Naive thymus-derived CD4-positive, alpha-beta T cell (primary cell): ENCODE measurements at regions not wholly inside any gene's neighbourhood (a gene's known extent, or its start where the extent isn't known, plus 50 kb on each side); places are given as distances from the start of the nearest gene placed in this dataset.

Source experiments
- ATAC-seq: fragments of 150-1000 bp; cut with Tn5 transposase; 2 replicates; pipeline ENCODE4 v1.10.0; 2021; ENCODE audit warnings: mild to moderate bottlenecking, moderate library complexity
- CTCF ChIA-PET: fragments of 350-600 bp; sonication (Branson Sonifier 250); formaldehyde crosslinking; loops from one replicate; lab custom pipeline; 2021; ENCODE audit warnings: antibody characterized with exemption; lab: Charles Lee
- POLR2A ChIA-PET: fragments of 350-600 bp; sonication (Branson Sonifier 250); formaldehyde crosslinking; loops from one replicate; lab custom pipeline; 2021; ENCODE audit warnings: antibody characterized with exemption, inconsistent platforms; lab: Charles Lee
- DNase-seq, 9 donors: peaks; one replicate each; pipeline versions ENCODE4 v3.0.0 to v3.0.0-alpha.2; 2020 to 2022; ENCODE audit warnings: mixed read lengths in 1 of 9
- H3K27ac ChIP-seq: one replicate; pipeline ENCODE4 v1.7.0; 2013; ENCODE audit warnings: mild to moderate bottlenecking, low read depth, low read length, moderate library complexity
- H3K27me3 ChIP-seq, 2 donors: one replicate each; pipeline ENCODE4 v1.7.0; 2013; ENCODE audit warnings: low read length in 2 of 2, mild to moderate bottlenecking in 2 of 2, moderate library complexity in 2 of 2; ENCODE audit not compliant: control insufficient read depth in 2 of 2, insufficient read depth in 2 of 2
- H3K36me3 ChIP-seq, 3 experiments: 1 replicate in 2 of 3; 2 replicates in 1 of 3; pipeline ENCODE4 v1.7.0; 2013; ENCODE audit warnings: low read length in 3 of 3, mild to moderate bottlenecking in 3 of 3, moderate library complexity in 1 of 3; ENCODE audit not compliant: insufficient read depth in 3 of 3, control insufficient read depth in 2 of 3
- H3K4me1 ChIP-seq, 2 donors: one replicate each; pipeline ENCODE4 v1.7.0; 2013; ENCODE audit warnings: low read length in 2 of 2, mild to moderate bottlenecking in 2 of 2, moderate library complexity in 1 of 2; ENCODE audit not compliant: control insufficient read depth in 2 of 2, insufficient read depth in 2 of 2
- H3K4me3 ChIP-seq: 2 replicates; pipeline ENCODE4 v1.7.0; 2013; ENCODE audit warnings: mild to moderate bottlenecking, low read length
- H3K9me3 ChIP-seq, 3 experiments: 1 replicate in 2 of 3; 2 replicates in 1 of 3; pipeline ENCODE4 v1.7.0; 2013; ENCODE audit warnings: low read length in 3 of 3; ENCODE audit not compliant: control insufficient read depth in 2 of 3
- H3K27ac Mint-ChIP-seq, 9 donors: one replicate each; pipeline ENCODE4 v1.8.0; 2020 to 2022; ENCODE audit warnings: mixed read lengths in 9 of 9, mild to moderate bottlenecking in 8 of 9, moderate library complexity in 5 of 9, inconsistent platforms in 2 of 9
- H3K27me3 Mint-ChIP-seq, 5 donors: one replicate each; pipeline ENCODE4 v1.8.0; 2021 to 2022; ENCODE audit warnings: mixed read lengths in 5 of 5, mild to moderate bottlenecking in 1 of 5
- H3K36me3 Mint-ChIP-seq, 5 donors: one replicate each; pipeline ENCODE4 v1.8.0; 2020 to 2022; ENCODE audit warnings: mixed read lengths in 5 of 5, mild to moderate bottlenecking in 3 of 5, inconsistent platforms in 1 of 5
- H3K4me1 Mint-ChIP-seq, 7 donors: one replicate each; pipeline ENCODE4 v1.8.0; 2020 to 2022; ENCODE audit warnings: mixed read lengths in 7 of 7, mild to moderate bottlenecking in 3 of 7, inconsistent platforms in 1 of 7
- H3K4me3 Mint-ChIP-seq, 10 donors: one replicate each; pipeline ENCODE4 v1.8.0; 2020 to 2022; ENCODE audit warnings: mild to moderate bottlenecking in 10 of 10, mixed read lengths in 10 of 10, moderate library complexity in 6 of 10, inconsistent platforms in 2 of 10
- H3K9me3 Mint-ChIP-seq, 11 donors: one replicate each; pipeline ENCODE4 v1.8.0; 2020 to 2022; ENCODE audit warnings: mixed read lengths in 11 of 11, mild to moderate bottlenecking in 4 of 11, inconsistent platforms in 1 of 11, moderate library complexity in 1 of 11
- intact Hi-C, 2 donors: fragments of 100-400 bp; cut with micrococcal nuclease; formaldehyde crosslinking; loops; one replicate each; pipeline ENCODE4 v1.15.1; 2023

GRCh38 chr12:24034160-24034559 lies 84.7 kb upstream of the SOX5 start:
- no peak overlapping the region for H3K27ac Mint-ChIP-seq
- ChIA-PET POLR2A (no interaction called here), CTCF (no interaction called here)
- H3K36me3 ChIP-seq: no peaks in the 10 kb centered on the region
- intact Hi-C loops: no loop called here
- peaks cover 0 to 3% (median 0%) of the 10 kb centered on the region in 11 donors for H3K9me3 Mint-ChIP-seq
- H3K27me3 ChIP-seq: no peaks in the 10 kb centered on the region
- H3K36me3 Mint-ChIP-seq: no peaks in the 10 kb centered on the region
- no peak overlapping the region for H3K4me3 Mint-ChIP-seq
- H3K27ac ChIP-seq: no peak overlapping the region
- DNase-seq (no peak), ATAC-seq (no peak)
- H3K4me1 Mint-ChIP-seq: no peaks in the 10 kb centered on the region
- H3K27me3 Mint-ChIP-seq: no peaks in the 10 kb centered on the region
- H3K4me3 ChIP-seq: no peak overlapping the region
- no peaks in the 10 kb centered on the region for H3K4me1 ChIP-seq
- H3K9me3 ChIP-seq: no peaks in the 10 kb centered on the region

GRCh38 chr12:24027352-24027751 lies 77.9 kb upstream of the SOX5 start:
- no peak overlapping the region for H3K27ac Mint-ChIP-seq
- CTCF ChIA-PET: no interaction called here
- no peaks in the 10 kb centered on the region for H3K4me1 Mint-ChIP-seq
- H3K4me3 Mint-ChIP-seq: no peak overlapping the region
- H3K9me3 Mint-ChIP-seq: peaks cover 0 to 6% (median 0%) of the 10 kb centered on the region in 11 donors
- POLR2A ChIA-PET: no interaction called here
- no peak for DNase-seq
- Histone ChIP-seq H3K4me3 (no peak overlapping the region), H3K9me3 (no peaks in the 10 kb centered on the region), H3K27me3 (no peaks in the 10 kb centered on the region), H3K4me1 (no peaks in the 10 kb centered on the region), H3K36me3 (no peaks in the 10 kb centered on the region), H3K27ac (no peak overlapping the region)
- ATAC-seq: no peak
- no peaks in the 10 kb centered on the region for H3K36me3 Mint-ChIP-seq
- intact Hi-C loops: no loop called here
- H3K27me3 Mint-ChIP-seq: no peaks in the 10 kb centered on the region

GRCh38 chr12:24025153-24025798 lies 75.8 kb upstream of the SOX5 start:
- ChIA-PET POLR2A (no interaction called here), CTCF (no interaction called here)
- ATAC-seq (no peak), DNase-seq (no peak)
- no peak overlapping the region for H3K27ac Mint-ChIP-seq
- no peaks in the 10 kb centered on the region for H3K4me1 Mint-ChIP-seq
- Histone ChIP-seq H3K4me1 (no peaks in the 10 kb centered on the region), H3K9me3 (no peaks in the 10 kb centered on the region), H3K27me3 (no peaks in the 10 kb centered on the region), H3K36me3 (no peaks in the 10 kb centered on the region), H3K27ac (no peak overlapping the region), H3K4me3 (no peak overlapping the region)
- intact Hi-C loops: no loop called here
- H3K9me3 Mint-ChIP-seq: peaks cover 0 to 7% (median 0%) of the 10 kb centered on the region in 11 donors
- no peaks in the 10 kb centered on the region for H3K36me3 Mint-ChIP-seq
- H3K27me3 Mint-ChIP-seq: no peaks in the 10 kb centered on the region
- no peak overlapping the region for H3K4me3 Mint-ChIP-seq

- Histone ChIP-seq H3K36me3 (no peaks in the 10 kb centered on the region), H3K27ac (no peak overlapping the region), H3K4me3 (no peak overlapping the region), H3K9me3 (no peaks in the 10 kb centered on the region), H3K27me3 (no peaks in the 10 kb centered on the region), H3K4me1 (no peaks in the 10 kb centered on the region)
- no peaks in the 10 kb centered on the region for H3K27me3 Mint-ChIP-seq
- no peaks in the 10 kb centered on the region for H3K4me1 Mint-ChIP-seq
- intact Hi-C loops: no loop called here
- no peak for ATAC-seq
- CTCF ChIA-PET: no interaction called here
- peaks cover 0 to 6% (median 0%) of the 10 kb centered on the region in 11 donors for H3K9me3 Mint-ChIP-seq
- POLR2A ChIA-PET: no interaction called here
- no peak overlapping the region for H3K4me3 Mint-ChIP-seq
- DNase-seq: no peak
- H3K36me3 Mint-ChIP-seq: no peaks in the 10 kb centered on the region
- H3K27ac Mint-ChIP-seq: no peak overlapping the region
These were observed 73.6 kb upstream of the SOX5 start for GRCh38 chr12:24023081-24023480.

GRCh38 chr12:24021164-24021502 lies 71.7 kb upstream of the SOX5 start:
- no peak for ATAC-seq
- Histone ChIP-seq H3K4me3 (no peak overlapping the region), H3K36me3 (no peaks in the 10 kb centered on the region), H3K9me3 (no peaks in the 10 kb centered on the region), H3K4me1 (no peaks in the 10 kb centered on the region), H3K27me3 (no peaks in the 10 kb centered on the region), H3K27ac (no peak overlapping the region)
- peaks cover 0 to 9% (median 4%) of the 10 kb centered on the region in 11 donors for H3K9me3 Mint-ChIP-seq
- H3K36me3 Mint-ChIP-seq: no peaks in the 10 kb centered on the region
- intact Hi-C loops: no loop called here
- ChIA-PET POLR2A (no interaction called here), CTCF (no interaction called here)
- DNase-seq: no peak
- no peaks in the 10 kb centered on the region for H3K27me3 Mint-ChIP-seq
- no peak overlapping the region for H3K4me3 Mint-ChIP-seq
- H3K27ac Mint-ChIP-seq: no peak overlapping the region
- no peaks in the 10 kb centered on the region for H3K4me1 Mint-ChIP-seq

- no peaks in the 10 kb centered on the region for H3K27me3 Mint-ChIP-seq
- H3K4me1 Mint-ChIP-seq: no peaks in the 10 kb centered on the region
- ATAC-seq (no peak), DNase-seq (no peak)
- Histone ChIP-seq H3K27me3 (no peaks in the 10 kb centered on the region), H3K36me3 (no peaks in the 10 kb centered on the region), H3K4me3 (no peak overlapping the region), H3K27ac (no peak overlapping the region), H3K9me3 (no peaks in the 10 kb centered on the region), H3K4me1 (no peaks in the 10 kb centered on the region)
- no peaks in the 10 kb centered on the region for H3K36me3 Mint-ChIP-seq
- no peak overlapping the region for H3K4me3 Mint-ChIP-seq
- H3K9me3 Mint-ChIP-seq: peaks cover 0 to 9% (median 5%) of the 10 kb centered on the region in 11 donors
- no peak overlapping the region for H3K27ac Mint-ChIP-seq
- intact Hi-C loops: no loop called here
- ChIA-PET CTCF (no interaction called here), POLR2A (no interaction called here)
These were observed 71.1 kb upstream of the SOX5 start for GRCh38 chr12:24020397-24021163.

- H3K4me1 Mint-ChIP-seq: no peaks in the 10 kb centered on the region
- ChIA-PET POLR2A (no interaction called here), CTCF (no interaction called here)
- ATAC-seq (no peak), DNase-seq (no peak)
- Histone ChIP-seq H3K36me3 (no peaks in the 10 kb centered on the region), H3K9me3 (no peaks in the 10 kb centered on the region), H3K4me1 (no peaks in the 10 kb centered on the region), H3K27me3 (no peaks in the 10 kb centered on the region), H3K27ac (no peak overlapping the region), H3K4me3 (no peak overlapping the region)
- H3K27ac Mint-ChIP-seq: no peak overlapping the region
- peaks cover 0 to 8% (median 5%) of the 10 kb centered on the region in 11 donors for H3K9me3 Mint-ChIP-seq
- H3K36me3 Mint-ChIP-seq: no peaks in the 10 kb centered on the region
- H3K4me3 Mint-ChIP-seq: no peak overlapping the region
- intact Hi-C loops: no loop called here
- H3K27me3 Mint-ChIP-seq: no peaks in the 10 kb centered on the region
These were observed 66.3 kb upstream of the SOX5 start for GRCh38 chr12:24015833-24016160.
